ENCODE measurements at regions not wholly inside any gene's neighbourhood (a gene's known extent, or its start where the extent isn't known, plus 50 kb on each side); places are given as distances from the start of the nearest gene placed in this dataset.

DNA sequence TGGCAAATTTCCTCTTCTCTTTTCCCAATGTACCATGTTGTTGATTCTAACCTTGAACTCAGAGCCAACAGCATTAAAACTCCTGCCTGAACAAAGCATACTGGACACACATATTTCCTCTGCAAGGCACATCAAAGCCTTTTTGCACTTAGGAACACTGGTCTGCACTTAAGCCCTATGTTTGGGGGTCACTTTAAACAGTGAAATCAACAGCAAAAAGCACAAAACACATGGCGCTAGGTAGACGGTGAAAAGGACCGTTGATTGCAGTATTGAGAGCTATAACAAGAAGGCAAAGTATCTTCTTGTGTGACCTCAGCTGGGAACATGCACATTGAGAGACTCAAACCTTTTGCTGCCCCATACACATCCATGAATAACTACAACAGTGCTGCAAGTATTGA lies 83.9 kb upstream of the SH3BP4 start:
- TF ChIP-seq POLR2A (IDR thresholded peaks at IDR 0.05; ENCODE audit: low read length): no peak
- TF ChIP-seq, protein P1, sequence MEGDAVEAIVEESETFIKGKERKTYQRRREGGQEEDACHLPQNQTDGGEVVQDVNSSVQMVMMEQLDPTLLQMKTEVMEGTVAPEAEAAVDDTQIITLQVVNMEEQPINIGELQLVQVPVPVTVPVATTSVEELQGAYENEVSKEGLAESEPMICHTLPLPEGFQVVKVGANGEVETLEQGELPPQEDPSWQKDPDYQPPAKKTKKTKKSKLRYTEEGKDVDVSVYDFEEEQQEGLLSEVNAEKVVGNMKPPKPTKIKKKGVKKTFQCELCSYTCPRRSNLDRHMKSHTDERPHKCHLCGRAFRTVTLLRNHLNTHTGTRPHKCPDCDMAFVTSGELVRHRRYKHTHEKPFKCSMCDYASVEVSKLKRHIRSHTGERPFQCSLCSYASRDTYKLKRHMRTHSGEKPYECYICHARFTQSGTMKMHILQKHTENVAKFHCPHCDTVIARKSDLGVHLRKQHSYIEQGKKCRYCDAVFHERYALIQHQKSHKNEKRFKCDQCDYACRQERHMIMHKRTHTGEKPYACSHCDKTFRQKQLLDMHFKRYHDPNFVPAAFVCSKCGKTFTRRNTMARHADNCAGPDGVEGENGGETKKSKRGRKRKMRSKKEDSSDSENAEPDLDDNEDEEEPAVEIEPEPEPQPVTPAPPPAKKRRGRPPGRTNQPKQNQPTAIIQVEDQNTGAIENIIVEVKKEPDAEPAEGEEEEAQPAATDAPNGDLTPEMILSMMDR (IDR thresholded peaks at IDR 0.05): no peak
